Neuronal stem cell (in vitro differentiated cells): ENCODE measurements at regions not wholly inside any gene's neighbourhood (a gene's known extent, or its start where the extent isn't known, plus 50 kb on each side); places are given as distances from the start of the nearest gene placed in this dataset.
A peak's percentile ranks its signal among the peaks of the same experiment; 100 is the strongest.

Experiments used
- DNase-seq: peaks from one replicate; pipeline ENCODE4 v3.0.0-alpha.2; 2013; ENCODE audit warnings: low spot score
- H2AFZ ChIP-seq: one replicate; pipeline ENCODE4 v1.6.1; 2013; ENCODE audit warnings: mild to moderate bottlenecking, low read length, inconsistent platforms
- H2AK5ac ChIP-seq: 2 replicates; pipeline ENCODE4 v1.6.1; 2013; ENCODE audit warnings: low read depth, mild to moderate bottlenecking, inconsistent platforms, low read length, moderate library complexity, mixed read lengths
- H2BK120ac ChIP-seq: 2 replicates; pipeline ENCODE4 v1.6.1; 2013; ENCODE audit warnings: low read depth, mild to moderate bottlenecking, inconsistent platforms, low read length, moderate library complexity, mixed read lengths
- H2BK12ac ChIP-seq: one replicate; pipeline ENCODE4 v1.6.1; 2013; ENCODE audit warnings: low read length, inconsistent platforms
- H2BK15ac ChIP-seq: 2 replicates; pipeline ENCODE4 v1.6.1; 2013; ENCODE audit warnings: mild to moderate bottlenecking, low read length, inconsistent platforms, mixed read lengths
- H2BK5ac ChIP-seq: one replicate; pipeline ENCODE4 v1.6.1; 2013; ENCODE audit warnings: inconsistent platforms, mild to moderate bottlenecking, low read length, moderate library complexity
- H3K14ac ChIP-seq: one replicate; pipeline ENCODE4 v1.6.1; 2013; ENCODE audit warnings: low read length, inconsistent platforms
- H3K18ac ChIP-seq: 2 replicates; pipeline ENCODE4 v1.6.1; 2013; ENCODE audit warnings: low read length, inconsistent platforms
- H3K23ac ChIP-seq: 2 replicates; pipeline ENCODE4 v1.6.1; 2013; ENCODE audit warnings: low read depth, mild to moderate bottlenecking, mixed read lengths, low read length, inconsistent platforms; ENCODE audit not compliant: poor library complexity
- H3K27ac ChIP-seq: replicated peaks from 3 replicates; pipeline ENCODE4 v1.5.1; 2013; ENCODE audit warnings: low read length, inconsistent platforms
- H3K27me3 ChIP-seq, 3 experiments: 2 replicates each; pipeline ENCODE4 v1.6.1; 2013; ENCODE audit warnings: low read length in 3 of 3, mild to moderate bottlenecking in 2 of 3, inconsistent platforms in 1 of 3, low read depth in 1 of 3, mixed read lengths in 1 of 3, moderate library complexity in 1 of 3; ENCODE audit not compliant: control insufficient read depth in 3 of 3, insufficient read depth in 3 of 3
- H3K36me3 ChIP-seq, 2 donors: replicated peaks in 1 of 2; 2 replicates each; pipeline ENCODE4 v1.6.1; 2013; ENCODE audit warnings: low read length in 2 of 2; ENCODE audit not compliant: control insufficient read depth in 2 of 2, insufficient read depth in 2 of 2
- H3K4ac ChIP-seq: 2 replicates; pipeline ENCODE4 v1.6.1; 2013; ENCODE audit warnings: inconsistent platforms, mild to moderate bottlenecking, low read length, moderate library complexity
- H3K4me1 ChIP-seq, 2 donors: 1 replicate in 1 of 2; 2 replicates in 1 of 2; pipeline ENCODE4 v1.6.1; 2013; ENCODE audit warnings: low read length in 2 of 2, low read depth in 1 of 2; ENCODE audit not compliant: control insufficient read depth in 2 of 2, insufficient read depth in 1 of 2
- H3K4me2 ChIP-seq: one replicate; pipeline ENCODE4 v1.6.1; 2013; ENCODE audit warnings: mild to moderate bottlenecking, low read length, inconsistent platforms; ENCODE audit not compliant: insufficient read depth, poor library complexity, severe bottlenecking
- H3K4me3 ChIP-seq, 2 donors: 2 replicates each; pipeline ENCODE4 v1.5.1; 2013; ENCODE audit warnings: low read length in 2 of 2, mild to moderate bottlenecking in 2 of 2, inconsistent platforms in 1 of 2, moderate library complexity in 1 of 2
- H3K79me1 ChIP-seq: one replicate; pipeline ENCODE4 v1.6.1; 2013; ENCODE audit warnings: low read depth, mild to moderate bottlenecking, inconsistent platforms, low read length, moderate library complexity
- H3K9ac ChIP-seq: one replicate; pipeline ENCODE4 v1.6.1; 2013; ENCODE audit warnings: mild to moderate bottlenecking, low read depth, low read length, inconsistent platforms; ENCODE audit not compliant: poor library complexity
- H3K9me3 ChIP-seq, 2 donors: replicated peaks in 1 of 2; 2 replicates each; pipeline versions ENCODE3 to v1.6.1; 2013; ENCODE audit warnings: low read length in 2 of 2, mild to moderate bottlenecking in 2 of 2, inconsistent platforms in 1 of 2, low read depth in 1 of 2, mixed read lengths in 1 of 2, moderate library complexity in 1 of 2; ENCODE audit not compliant: control insufficient read depth in 2 of 2, insufficient read depth in 1 of 2
- H4K8ac ChIP-seq: one replicate; pipeline ENCODE4 v1.6.1; 2013; ENCODE audit warnings: low read depth, mild to moderate bottlenecking, inconsistent platforms, low read length, moderate library complexity
- H4K91ac ChIP-seq: one replicate; pipeline ENCODE4 v1.6.1; 2013; ENCODE audit warnings: low read length, low read depth, mild to moderate bottlenecking, inconsistent platforms; ENCODE audit not compliant: poor library complexity
- WGBS, 2 donors: extraction: QIAGEN DNeasy Blood & Tissue Kit; methylation state at CpG; one replicate each; pipeline ENCODE4 v1.1.7; 2013; ENCODE audit warnings: missing lambda C conversion rate in 2 of 2, mixed read lengths in 1 of 2; ENCODE audit not compliant: insufficient read length in 2 of 2, insufficient replicate concordance in 1 of 2; ENCODE audit errors: extremely low coverage in 2 of 2; 5-methylcytosine and 5-hydroxymethylcytosine counted together

GRCh38 chr22:22138915-22139314, 105.7 kb upstream of the VPREB1 start:
- no peaks in the 10 kb centered on the region for H3K4me1 ChIP-seq
- no peaks in the 10 kb centered on the region for H3K9me3 ChIP-seq
- no peaks in the 10 kb centered on the region for H3K79me1 ChIP-seq
- no peak overlapping the region for H2BK12ac ChIP-seq
- no peak overlapping the region for H3K4ac ChIP-seq
- no peak overlapping the region for H3K9ac ChIP-seq
- no peak overlapping the region for H3K23ac ChIP-seq
- no peak overlapping the region for H2BK5ac ChIP-seq
- no peak overlapping the region for H3K4me2 ChIP-seq
- WGBS, 2 donors = no CpG with 5 or more reads among the region's 1 CpG
- no peak for DNase-seq
- H2AFZ ChIP-seq = no peak overlapping the region
- no peak overlapping the region for H2BK120ac ChIP-seq
- H2BK15ac ChIP-seq = no peak overlapping the region
- H3K27me3 ChIP-seq = peaks cover 0 to 38% (median 2%) of the 10 kb centered on the region in 3 experiments
- H3K18ac ChIP-seq = no peak overlapping the region
- H3K27ac ChIP-seq = no peak overlapping the region
- H3K36me3 ChIP-seq = no peaks in the 10 kb centered on the region
- H4K8ac ChIP-seq = no peak overlapping the region
- H3K14ac ChIP-seq = no peak overlapping the region
- H4K91ac ChIP-seq = no peak overlapping the region
- no peak overlapping the region for H2AK5ac ChIP-seq
- no peak overlapping the region for H3K4me3 ChIP-seq

GRCh38 chr22:22137891-22138290, 106.7 kb upstream of the VPREB1 start:
- no peak overlapping the region for H3K27ac ChIP-seq
- no peak overlapping the region for H2BK5ac ChIP-seq
- no peak overlapping the region for H3K18ac ChIP-seq
- DNase-seq = no peak
- H2BK12ac ChIP-seq = no peak overlapping the region
- no peak overlapping the region for H3K9ac ChIP-seq
- no peak overlapping the region for H3K23ac ChIP-seq
- H2AK5ac ChIP-seq = no peak overlapping the region
- H3K4ac ChIP-seq = no peak overlapping the region
- H3K9me3 ChIP-seq = no peaks in the 10 kb centered on the region
- no peak overlapping the region for H2BK120ac ChIP-seq
- H2AFZ ChIP-seq = no peak overlapping the region
- H3K36me3 ChIP-seq = no peaks in the 10 kb centered on the region
- no peak overlapping the region for H4K91ac ChIP-seq
- H3K27me3 ChIP-seq = peaks cover 0 to 32% (median 0%) of the 10 kb centered on the region in 3 experiments
- no peak overlapping the region for H3K4me3 ChIP-seq
- H2BK15ac ChIP-seq = no peak overlapping the region
- H3K14ac ChIP-seq = no peak overlapping the region
- no peaks in the 10 kb centered on the region for H3K79me1 ChIP-seq
- no CpG with 5 or more reads among the region's 2 CpGs for WGBS, 2 donors
- H3K4me1 ChIP-seq = no peaks in the 10 kb centered on the region
- no peak overlapping the region for H4K8ac ChIP-seq
- no peak overlapping the region for H3K4me2 ChIP-seq

GRCh38 chr22:22133910-22134309, 110.7 kb upstream of the VPREB1 start:
- Histone ChIP-seq H3K4ac (no peak overlapping the region), H2BK12ac (no peak overlapping the region)
- WGBS, 2 donors = no CpG with 5 or more reads among the region's 5 CpGs

GRCh38 chr22:22130953-22131608, 113.5 kb upstream of the VPREB1 start:
- H3K36me3 ChIP-seq = no peaks in the 10 kb centered on the region
- H3K27ac ChIP-seq = no peak overlapping the region
- no peak overlapping the region for H2BK12ac ChIP-seq
- H2BK5ac ChIP-seq = no peak overlapping the region
- H2BK15ac ChIP-seq = no peak overlapping the region
- H3K9ac ChIP-seq = no peak overlapping the region
- H3K23ac ChIP-seq = no peak overlapping the region
- no CpG with 5 or more reads among the region's 3 CpGs for WGBS, 2 donors
- H3K14ac ChIP-seq = no peak overlapping the region
- H3K4me2 ChIP-seq = peak overlapping the region; percentile 18
- no peak overlapping the region for H2AFZ ChIP-seq
- DNase-seq = no peak
- H3K4ac ChIP-seq = no peak overlapping the region
- H3K18ac ChIP-seq = no peak overlapping the region
- H4K91ac ChIP-seq = no peak overlapping the region
- no peaks in the 10 kb centered on the region for H3K9me3 ChIP-seq
- H3K27me3 ChIP-seq = peaks cover 0 to 17% (median 6%) of the 10 kb centered on the region in 3 experiments
- no peak overlapping the region for H4K8ac ChIP-seq
- no peak overlapping the region for H2BK120ac ChIP-seq
- no peak overlapping the region for H2AK5ac ChIP-seq
- H3K4me3 ChIP-seq = no peak overlapping the region
- no peaks in the 10 kb centered on the region for H3K4me1 ChIP-seq
- no peaks in the 10 kb centered on the region for H3K79me1 ChIP-seq

More at GRCh38 chr22:22133910-22134309, 110.7 kb upstream of the VPREB1 start:
- no peak overlapping the region for H2BK120ac ChIP-seq
- no peak for DNase-seq
- H3K79me1 ChIP-seq = no peaks in the 10 kb centered on the region
- no peak overlapping the region for H3K14ac ChIP-seq
- no peak overlapping the region for H2BK5ac ChIP-seq
- H2AK5ac ChIP-seq = no peak overlapping the region
- H3K18ac ChIP-seq = no peak overlapping the region
- no peaks in the 10 kb centered on the region for H3K9me3 ChIP-seq
- no peak overlapping the region for H2BK15ac ChIP-seq
- H4K8ac ChIP-seq = no peak overlapping the region
- no peaks in the 10 kb centered on the region for H3K36me3 ChIP-seq
- H2AFZ ChIP-seq = no peak overlapping the region
- no peak overlapping the region for H3K23ac ChIP-seq
- H3K9ac ChIP-seq = no peak overlapping the region
- no peak overlapping the region for H4K91ac ChIP-seq
- H3K4me1 ChIP-seq = no peaks in the 10 kb centered on the region
- no peak overlapping the region for H3K27ac ChIP-seq
- no peak overlapping the region for H3K4me3 ChIP-seq
- peaks cover 0 to 15% (median 6%) of the 10 kb centered on the region in 3 experiments for H3K27me3 ChIP-seq
- no peak overlapping the region for H3K4me2 ChIP-seq
